HepG2 (cell line): ENCODE measurements at regions not wholly inside any gene's neighbourhood (a gene's known extent, or its start where the extent isn't known, plus 50 kb on each side); places are given as distances from the start of the nearest gene placed in this dataset.

ENCODE experiments used
- ATAC-seq: fragments of 200-7000 bp; cut with Tn5 transposase; 3 replicates; pipeline ENCODE4 v1.9.1; 2020; ENCODE audit warnings: mild to moderate bottlenecking, moderate library complexity
- BruUV-seq: library from RNA; stranded (reverse); fragments of 400-500 nt; replicated peaks from 2 replicates; lab custom pipeline; 2021; lab: Mats Ljungman, UMichigan
- CTCF ChIA-PET: fragments of 300-600 bp; formaldehyde crosslinking; extraction: SDS; loops from one replicate; lab custom pipeline; 2021; ENCODE audit warnings: low total read pairs, inconsistent platforms, low intra/inter-chr PET ratio; lab: Yijun Ruan, JAX
- POLR2A ChIA-PET: fragments of 350-600 bp; sonication (Branson Sonifier 250); formaldehyde crosslinking; loops from one replicate; lab custom pipeline; 2020; ENCODE audit warnings: antibody characterized with exemption, inconsistent platforms; lab: Yijun Ruan, JAX
- DNase-seq: peaks from one replicate; pipeline ENCODE4 v3.0.0-alpha.2; 2015; ENCODE audit warnings: low spot score
- FAIRE-seq: peaks from 3 replicates; lab custom pipeline; 2011; peaks lifted over from hg19 to GRCh38; lab: Jason Lieb, UNC
- H2AFZ ChIP-seq: one replicate; pipeline ENCODE4 v1.6.1; 2011; ENCODE audit warnings: low read length, inconsistent platforms
- H3K27ac ChIP-seq: fragments of 300-600 bp; 3 replicates; pipeline ENCODE4 v1.8.0; 2011; ENCODE audit warnings: mixed run types, mild to moderate bottlenecking, mixed read lengths, low read length, inconsistent platforms; ENCODE audit not compliant: insufficient read depth; ENCODE audit errors: extremely low read length
- H3K27me3 ChIP-seq, 2 experiments: fragments of 200-600 bp in 1 of 2; 2 replicates in 1 of 2; 3 replicates in 1 of 2; pipeline versions ENCODE4 v1.6.0 to v1.8.0; 2011; ENCODE audit warnings: low read length in 2 of 2, mild to moderate bottlenecking in 2 of 2, moderate library complexity in 2 of 2, inconsistent platforms in 1 of 2; ENCODE audit not compliant: insufficient read depth in 2 of 2, control insufficient read depth in 1 of 2
- H3K36me3 ChIP-seq, 2 experiments: fragments of 200-600 bp in 1 of 2; replicated peaks in 1 of 2; 2 replicates in 1 of 2; 3 replicates in 1 of 2; pipeline versions ENCODE4 v1.5.1 to v1.8.0; 2011; ENCODE audit warnings: low read length in 2 of 2, inconsistent platforms in 1 of 2; ENCODE audit not compliant: insufficient read depth in 2 of 2, control insufficient read depth in 1 of 2
- H3K4me1 ChIP-seq: 2 replicates; pipeline ENCODE4 v1.5.1; 2012; ENCODE audit warnings: low read length, inconsistent platforms; ENCODE audit not compliant: insufficient read depth
- H3K4me2 ChIP-seq: 2 replicates; pipeline ENCODE4 v1.6.0; 2011; ENCODE audit warnings: low read depth, low read length, inconsistent platforms
- H3K4me3 ChIP-seq, 3 experiments: fragments of 200-600 bp in 1 of 3; sonication (generic), shearing (Covaris generic) in 1 of 3; replicated peaks in 1 of 3; 2 replicates each; pipeline ENCODE4 v1.5.1; 2011 to 2016; ENCODE audit warnings: low read length in 3 of 3, inconsistent platforms in 2 of 3, low read depth in 2 of 3, mild to moderate bottlenecking in 2 of 3, control low read depth in 1 of 3, mixed read lengths in 1 of 3; ENCODE audit not compliant: insufficient read depth in 1 of 3
- H3K79me2 ChIP-seq: one replicate; pipeline ENCODE4 v1.6.1; 2011; ENCODE audit warnings: low read length, inconsistent platforms; ENCODE audit not compliant: insufficient read depth
- H3K9ac ChIP-seq: 2 replicates; pipeline ENCODE4 v1.6.0; 2011; ENCODE audit warnings: mild to moderate bottlenecking, low read depth, low read length, inconsistent platforms; ENCODE audit not compliant: insufficient read depth
- H3K9me3 ChIP-seq: 2 replicates; pipeline ENCODE4 v1.5.1; 2012; ENCODE audit warnings: mild to moderate bottlenecking, low read length
- H4K20me1 ChIP-seq: 2 replicates; pipeline ENCODE4 v1.6.0; 2011; ENCODE audit warnings: inconsistent platforms, mild to moderate bottlenecking, low read length, moderate library complexity; ENCODE audit not compliant: insufficient read depth
- ARHGAP35 ChIP-seq: sonication (generic); formaldehyde crosslinking; IDR thresholded peaks from 2 replicates; pipeline ENCODE4 v1.9.0; 2022; ENCODE audit warnings: mild to moderate bottlenecking, inconsistent platforms, moderate library complexity, missing genetic modification reagents, borderline replicate concordance
- FOXJ3 ChIP-seq: sonication (generic); formaldehyde crosslinking; IDR thresholded peaks from 2 replicates; pipeline ENCODE4 v1.4.0; 2020; ENCODE audit warnings: missing genetic modification reagents, mild to moderate bottlenecking, borderline replicate concordance
- GPN1 ChIP-seq: sonication (generic); formaldehyde crosslinking; IDR thresholded peaks from 2 replicates; pipeline ENCODE4 v1.5.1; 2020; ENCODE audit warnings: missing genetic modification reagents, borderline replicate concordance
- MAFG ChIP-seq: sonication (generic); formaldehyde crosslinking; IDR thresholded peaks from 2 replicates; pipeline ENCODE4 v1.5.1; 2020; ENCODE audit warnings: mild to moderate bottlenecking, missing genetic modification reagents
- MED1 ChIP-seq: sonication (generic); formaldehyde crosslinking; IDR thresholded peaks from 2 replicates; pipeline ENCODE4 v1.4.0; 2020; ENCODE audit warnings: missing genetic modification reagents
- NCOR1 ChIP-seq: fragments of 200-600 bp; sonication (generic); IDR thresholded peaks from 2 replicates; pipeline ENCODE4 v1.7.0; 2017; ENCODE audit warnings: antibody characterized with exemption, low read length, borderline replicate concordance
- ZFP41 ChIP-seq: sonication (generic); formaldehyde crosslinking; IDR thresholded peaks from 2 replicates; pipeline ENCODE4 v1.4.0; 2020; ENCODE audit warnings: mild to moderate bottlenecking, missing genetic modification reagents, borderline replicate concordance
- ZMYM2 ChIP-seq: sonication (generic); formaldehyde crosslinking; IDR thresholded peaks from 2 replicates; pipeline ENCODE4 v1.8.0; 2022; ENCODE audit warnings: mild to moderate bottlenecking, missing genetic modification reagents
- ZNF431 ChIP-seq: sonication (generic); formaldehyde crosslinking; IDR thresholded peaks from 2 replicates; pipeline ENCODE4 v1.9.0; 2022; ENCODE audit warnings: missing genetic modification reagents, low read depth, mild to moderate bottlenecking, borderline replicate concordance
- ZNF441 ChIP-seq: sonication (generic); formaldehyde crosslinking; IDR thresholded peaks from 2 replicates; pipeline ENCODE4 v1.7.0; 2021; ENCODE audit warnings: missing genetic modification reagents, borderline replicate concordance
- ZNF501 ChIP-seq: sonication (generic); formaldehyde crosslinking; IDR thresholded peaks from 2 replicates; pipeline ENCODE4 v1.5.1; 2020; ENCODE audit warnings: mild to moderate bottlenecking, moderate library complexity, missing genetic modification reagents
- ZNF781 ChIP-seq: sonication (generic); formaldehyde crosslinking; IDR thresholded peaks from 2 replicates; pipeline ENCODE4 v1.5.1; 2020; ENCODE audit warnings: borderline replicate concordance, mild to moderate bottlenecking, missing genetic modification reagents; ENCODE audit errors: not compliant biosample characterization
- ZNF790 ChIP-seq: sonication (generic); formaldehyde crosslinking; IDR thresholded peaks from 2 replicates; pipeline ENCODE4 v1.8.0; 2022; ENCODE audit warnings: missing genetic modification reagents, mild to moderate bottlenecking, borderline replicate concordance
- WGBS: methylation state at CpG from one replicate; pipeline ENCODE4 v1.1.6; 2017; ENCODE audit warnings: low lambda C conversion rate; 5-methylcytosine and 5-hydroxymethylcytosine counted together
- in situ Hi-C: cut with HindIII; loops from 2 replicates; pipeline ENCODE4 v1.10.0; 2017; ENCODE audit warnings: low pct_unique_long_range_greater_than_20kb; ENCODE audit not compliant: extremely low pct_ligation_motif_present
- intact Hi-C: fragments of 100-400 bp; cut with micrococcal nuclease; formaldehyde crosslinking; loops from one replicate; pipeline ENCODE4 v1.10.0; 2022; ENCODE audit not compliant: unreplicated experiment

- no peaks in the 10 kb centered on the region for H4K20me1 ChIP-seq
- H2AFZ ChIP-seq: no peak overlapping the region
- no peak overlapping the region for H3K4me3 ChIP-seq
- peaks cover 3 to 7% of the 10 kb centered on the region in 2 experiments; a peak in 4 of 5 replicates for H3K36me3 ChIP-seq
- FAIRE-seq (no peak), ATAC-seq (no peak), DNase-seq (no peak)
- WGBS: 97% methylated on average over 6 of the region's 6 CpGs
- in situ Hi-C loops (no loop called here), intact Hi-C loops (no loop called here)
- H3K9ac ChIP-seq: no peak overlapping the region
- H3K27ac ChIP-seq: no peak overlapping the region
- no peak overlapping the region for H3K4me2 ChIP-seq
- no TSS peak for BruUV-seq
- CTCF ChIA-PET: no interaction called here
- no peaks in the 10 kb centered on the region for H3K9me3 ChIP-seq
- TF ChIP-seq ZNF441 (no peak), GPN1 (CRISPR knock-in tag) (no peak), ARHGAP35 (no peak), ZMYM2 (no peak), NCOR1 (no peak), ZNF431 (no peak), FOXJ3 (no peak), ZNF790 (CRISPR knock-in tag) (no peak), ZNF501 (CRISPR knock-in tag) (no peak), MED1 (no peak), ZNF781 (no peak), MAFG (CRISPR knock-in tag) (no peak), ZFP41 (no peak)
- H3K4me1 ChIP-seq: no peaks in the 10 kb centered on the region
- no peaks in the 10 kb centered on the region for H3K27me3 ChIP-seq
- H3K79me2 ChIP-seq: no peaks in the 10 kb centered on the region
- POLR2A ChIA-PET: no interaction called here
These were observed 185.2 kb downstream of the AVL9 start for GRCh38 chr7:32680259-32681173.
